GM18517 (cell line): ENCODE measurements at regions not wholly inside any gene's neighbourhood (a gene's known extent, or its start where the extent isn't known, plus 50 kb on each side); places are given as distances from the start of the nearest gene placed in this dataset.

Experiments used
- ATAC-seq: cut with Tn5 transposase; IDR thresholded peaks from one replicate; pipeline ENCODE4 v1.9.1; 2021; ENCODE audit warnings: mild to moderate bottlenecking, moderate library complexity; ENCODE audit not compliant: unreplicated experiment

GRCh38 chr2:129605646-129606045 lies 373.8 kb upstream of the RAB6C start:
- no peak for ATAC-seq

GRCh38 chr2:129606496-129607270 lies 372.8 kb upstream of the RAB6C start:
- no peak for ATAC-seq

- ATAC-seq = no peak
Measured at GRCh38 chr2:129609224-129609623, 370.2 kb upstream of the RAB6C start.

- no peak for ATAC-seq
Measured at GRCh38 chr2:129610766-129611165, 368.7 kb upstream of the RAB6C start.

GRCh38 chr2:129611471-129611870 lies 368.0 kb upstream of the RAB6C start:
- no peak for ATAC-seq

- ATAC-seq = no peak
Measured at GRCh38 chr2:129619471-129619870, 360.0 kb upstream of the RAB6C start.

GRCh38 chr2:129620411-129620810 lies 359.1 kb upstream of the RAB6C start:
- no peak for ATAC-seq

- ATAC-seq = no peak
Measured at GRCh38 chr2:129623783-129624182, 355.7 kb upstream of the RAB6C start.

GRCh38 chr2:129627437-129627836 lies 352.0 kb upstream of the RAB6C start:
- ATAC-seq = no peak

- no peak for ATAC-seq
Measured at GRCh38 chr2:129636692-129637091, 342.8 kb upstream of the RAB6C start.

- ATAC-seq = no peak
Measured at GRCh38 chr2:129641371-129641770, 338.1 kb upstream of the RAB6C start.

GRCh38 chr2:129642526-129643043 lies 336.9 kb upstream of the RAB6C start:
- ATAC-seq = no peak

GRCh38 chr2:129645335-129645734 lies 334.1 kb upstream of the RAB6C start:
- ATAC-seq = no peak

GRCh38 chr2:129646107-129646506 lies 333.4 kb upstream of the RAB6C start:
- ATAC-seq = no peak

- no peak for ATAC-seq
Measured at GRCh38 chr2:129653246-129653645, 326.2 kb upstream of the RAB6C start.

GRCh38 chr2:129654331-129654730 lies 325.1 kb upstream of the RAB6C start:
- ATAC-seq = no peak

- no peak for ATAC-seq
Measured at GRCh38 chr2:129656081-129656598, 323.3 kb upstream of the RAB6C start.

- ATAC-seq = no peak
Measured at GRCh38 chr2:129658430-129658829, 321.0 kb upstream of the RAB6C start.

GRCh38 chr2:129661935-129662334 lies 317.5 kb upstream of the RAB6C start:
- no peak for ATAC-seq

- no peak for ATAC-seq
Measured at GRCh38 chr2:129667577-129667976, 311.9 kb upstream of the RAB6C start.

- no peak for ATAC-seq
Measured at GRCh38 chr2:129672521-129672920, 306.9 kb upstream of the RAB6C start.

GRCh38 chr2:129673234-129673633 lies 306.2 kb upstream of the RAB6C start:
- no peak for ATAC-seq
